H1 (cell line): ENCODE measurements at regions not wholly inside any gene's neighbourhood (a gene's known extent, or its start where the extent isn't known, plus 50 kb on each side); places are given as distances from the start of the nearest gene placed in this dataset.

Experiments
- CBX5 ChIP-seq: fragments of 300-800, 300-1000 bp; sonication (generic); IDR thresholded peaks from 2 replicates; pipeline ENCODE4 v1.7.1; 2016; ENCODE audit warnings: antibody characterized with exemption, low read length, low read depth
- CBX8 ChIP-seq: fragments of 300-800, 300-1000 bp; sonication (generic); IDR thresholded peaks from 2 replicates; pipeline ENCODE4 v1.7.1; 2016; ENCODE audit warnings: low read depth, low read length, borderline replicate concordance
- POLR2AphosphoS5 ChIP-seq: IDR thresholded peaks from 2 replicates; pipeline ENCODE4 v1.6.1; 2011; ENCODE audit warnings: low read depth, low read length
- RFX5 ChIP-seq: IDR thresholded peaks from 2 replicates; pipeline ENCODE4 v1.6.1; 2011; ENCODE audit warnings: low read depth, low read length, improper control_type of control experiment, borderline replicate concordance
- TAF1 ChIP-seq: IDR thresholded peaks from 2 replicates; pipeline ENCODE4 v1.6.1; 2011; ENCODE audit warnings: mild to moderate bottlenecking, low read depth, low read length
- TF ChIP-seq, protein P1 (sequence below), 3 experiments: IDR thresholded peaks; 1 replicate in 2 of 3; 2 replicates in 1 of 3; pipeline versions ENCODE4 v1.5.1 to v1.6.1; 2011; ENCODE audit warnings: low read length in 3 of 3, mild to moderate bottlenecking in 3 of 3, inconsistent platforms in 2 of 3, low read depth in 1 of 3, moderate library complexity in 1 of 3; ENCODE audit not compliant: insufficient read depth in 1 of 3; ENCODE audit errors: control extremely low read depth in 1 of 3

DNA sequence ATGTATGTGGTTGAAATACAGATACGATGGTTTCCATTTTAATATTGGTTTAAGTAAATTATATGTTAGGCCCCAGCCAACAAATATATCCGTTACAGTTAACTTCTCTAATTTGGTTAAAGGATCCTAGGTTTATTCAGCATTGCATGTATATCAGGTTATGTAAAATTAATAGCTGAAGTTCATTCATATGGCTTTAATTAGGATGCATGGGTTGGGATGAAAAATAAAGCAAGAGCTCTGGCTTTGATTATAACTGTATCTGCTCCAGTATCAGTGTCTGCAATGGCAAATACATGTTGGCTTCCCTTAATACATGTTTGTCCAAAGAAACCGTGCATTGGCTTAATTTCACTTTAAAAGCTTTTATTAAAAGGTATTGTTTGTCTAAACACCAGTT is 435.7 kb upstream of the SETBP1 start:
- no peak for TF ChIP-seq POLR2AphosphoS5
- TF ChIP-seq, protein P1, sequence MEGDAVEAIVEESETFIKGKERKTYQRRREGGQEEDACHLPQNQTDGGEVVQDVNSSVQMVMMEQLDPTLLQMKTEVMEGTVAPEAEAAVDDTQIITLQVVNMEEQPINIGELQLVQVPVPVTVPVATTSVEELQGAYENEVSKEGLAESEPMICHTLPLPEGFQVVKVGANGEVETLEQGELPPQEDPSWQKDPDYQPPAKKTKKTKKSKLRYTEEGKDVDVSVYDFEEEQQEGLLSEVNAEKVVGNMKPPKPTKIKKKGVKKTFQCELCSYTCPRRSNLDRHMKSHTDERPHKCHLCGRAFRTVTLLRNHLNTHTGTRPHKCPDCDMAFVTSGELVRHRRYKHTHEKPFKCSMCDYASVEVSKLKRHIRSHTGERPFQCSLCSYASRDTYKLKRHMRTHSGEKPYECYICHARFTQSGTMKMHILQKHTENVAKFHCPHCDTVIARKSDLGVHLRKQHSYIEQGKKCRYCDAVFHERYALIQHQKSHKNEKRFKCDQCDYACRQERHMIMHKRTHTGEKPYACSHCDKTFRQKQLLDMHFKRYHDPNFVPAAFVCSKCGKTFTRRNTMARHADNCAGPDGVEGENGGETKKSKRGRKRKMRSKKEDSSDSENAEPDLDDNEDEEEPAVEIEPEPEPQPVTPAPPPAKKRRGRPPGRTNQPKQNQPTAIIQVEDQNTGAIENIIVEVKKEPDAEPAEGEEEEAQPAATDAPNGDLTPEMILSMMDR (IDR thresholded peaks at IDR 0.05; ENCODE audit: control extremely low read depth in 1 of 3, insufficient read depth in 1 of 3, low read depth in 1 of 3, low read length in 3 of 3), result no peak
- TF ChIP-seq TAF1, result no peak
- no peak for TF ChIP-seq CBX5
- TF ChIP-seq CBX8, result no peak
- TF ChIP-seq RFX5, result no peak
